Natural killer cell (primary cell): ENCODE measurements at regions not wholly inside any gene's neighbourhood (a gene's known extent, or its start where the extent isn't known, plus 50 kb on each side); places are given as distances from the start of the nearest gene placed in this dataset.

ENCODE experiments used
- ATAC-seq, 3 donors: fragments of 150-1000 bp in 2 of 3; fragments of 200-7000 bp in 1 of 3; cut with Tn5 transposase; 1 replicate in 1 of 3; 2 replicates in 2 of 3; pipeline ENCODE4 v1.10.0; 2021; ENCODE audit warnings: mild to moderate bottlenecking in 2 of 3, moderate library complexity in 2 of 3
- DNase-seq, 2 donors: peaks; one replicate each; pipeline versions ENCODE4 v3.0.0 to v3.0.0-alpha.2; 2013 to 2021; ENCODE audit warnings: mixed read lengths in 1 of 2
- H3K27ac ChIP-seq: one replicate; pipeline ENCODE4 v1.5.1; 2013; ENCODE audit warnings: mild to moderate bottlenecking, low read length
- H3K27me3 ChIP-seq: one replicate; pipeline ENCODE4 v1.6.1; 2013; ENCODE audit warnings: low read length; ENCODE audit not compliant: control insufficient read depth, insufficient read depth
- H3K36me3 ChIP-seq: one replicate; pipeline ENCODE4 v1.6.1; 2013; ENCODE audit warnings: low read length; ENCODE audit not compliant: control insufficient read depth, insufficient read depth
- H3K4me1 ChIP-seq: one replicate; pipeline ENCODE4 v1.6.1; 2013; ENCODE audit warnings: low read length; ENCODE audit not compliant: control insufficient read depth, insufficient read depth
- H3K4me3 ChIP-seq: one replicate; pipeline ENCODE4 v1.5.1; 2013; ENCODE audit warnings: low read length
- H3K9me3 ChIP-seq: one replicate; pipeline ENCODE4 v1.6.1; 2013; ENCODE audit warnings: low read length; ENCODE audit not compliant: control insufficient read depth, insufficient read depth
- H3K27ac Mint-ChIP-seq, 2 donors: one replicate each; pipeline ENCODE4 v1.8.0; 2022; ENCODE audit warnings: mild to moderate bottlenecking in 2 of 2, mixed read lengths in 2 of 2, moderate library complexity in 1 of 2
- H3K27me3 Mint-ChIP-seq, 2 donors: one replicate each; pipeline ENCODE4 v1.8.0; 2022; ENCODE audit warnings: low read depth in 2 of 2, mixed read lengths in 2 of 2
- H3K36me3 Mint-ChIP-seq: one replicate; pipeline ENCODE4 v1.8.0; 2022; ENCODE audit warnings: mixed read lengths
- H3K4me1 Mint-ChIP-seq, 2 donors: one replicate each; pipeline ENCODE4 v1.8.0; 2022; ENCODE audit warnings: mixed read lengths in 2 of 2
- H3K4me3 Mint-ChIP-seq: one replicate; pipeline ENCODE4 v1.8.0; 2022; ENCODE audit warnings: mild to moderate bottlenecking, moderate library complexity, mixed read lengths
- H3K9me3 Mint-ChIP-seq, 2 donors: one replicate each; pipeline ENCODE4 v1.8.0; 2022; ENCODE audit warnings: mixed read lengths in 2 of 2
- CTCF ChIP-seq: fragments of 200-600 bp; IDR thresholded peaks from one replicate; pipeline ENCODE4 v1.8.0; 2022; ENCODE audit warnings: antibody characterized with exemption
- WGBS: methylation state at CpG from one replicate; pipeline ENCODE4 v1.1.7; 2013; ENCODE audit warnings: missing lambda C conversion rate; ENCODE audit not compliant: insufficient coverage; 5-methylcytosine and 5-hydroxymethylcytosine counted together
- intact Hi-C: fragments of 100-400 bp; cut with micrococcal nuclease; formaldehyde crosslinking; loops from one replicate; pipeline ENCODE4 v1.14.2; 2022

- H3K27me3 ChIP-seq: no peaks in the 10 kb centered on the region
- intact Hi-C loops: no loop called here
- Mint-ChIP-seq H3K27me3 (no peaks in the 10 kb centered on the region), H3K4me1 (no peaks in the 10 kb centered on the region), H3K27ac (no peak overlapping the region), H3K4me3 (no peak overlapping the region), H3K9me3 (peaks cover 0 to 3% of the 10 kb centered on the region in 2 donors), H3K36me3 (no peaks in the 10 kb centered on the region)
- DNase-seq (no peak), ATAC-seq (no peak)
- 80% methylated on average over 2 of the region's 2 CpGs for WGBS
- H3K9me3 ChIP-seq: no peaks in the 10 kb centered on the region
- H3K4me3 ChIP-seq: no peak overlapping the region
- no peaks in the 10 kb centered on the region for H3K4me1 ChIP-seq
- H3K27ac ChIP-seq: no peak overlapping the region
- H3K36me3 ChIP-seq: no peaks in the 10 kb centered on the region
- no peak for TF ChIP-seq CTCF
Measured at GRCh38 chr4:41334182-41334581, 77.5 kb downstream of the UCHL1 start.

GRCh38 chr4:41339812-41340809, 83.4 kb downstream of the UCHL1 start:
- Histone ChIP-seq H3K9me3 (no peaks in the 10 kb centered on the region), H3K27me3 (no peaks in the 10 kb centered on the region), H3K27ac (no peak overlapping the region), H3K4me3 (no peak overlapping the region), H3K36me3 (no peaks in the 10 kb centered on the region), H3K4me1 (no peaks in the 10 kb centered on the region)
- DNase-seq (no peak), ATAC-seq (no peak)
- TF ChIP-seq CTCF: no peak
- H3K36me3 Mint-ChIP-seq: no peaks in the 10 kb centered on the region
- WGBS: 81% methylated on average over 9 of the region's 10 CpGs
- no peak overlapping the region for H3K27ac Mint-ChIP-seq
- no peaks in the 10 kb centered on the region for H3K27me3 Mint-ChIP-seq
- intact Hi-C loops: no loop called here
- H3K4me1 Mint-ChIP-seq: no peaks in the 10 kb centered on the region
- no peak overlapping the region for H3K4me3 Mint-ChIP-seq
- H3K9me3 Mint-ChIP-seq: no peaks in the 10 kb centered on the region

- WGBS: 68% methylated on average over 3 of the region's 3 CpGs
- ATAC-seq (no peak), DNase-seq (no peak)
- intact Hi-C loops: no loop called here
- no peak overlapping the region for H3K27ac Mint-ChIP-seq
- no peak overlapping the region for H3K4me3 ChIP-seq
- no peaks in the 10 kb centered on the region for H3K4me1 Mint-ChIP-seq
- H3K4me1 ChIP-seq: no peaks in the 10 kb centered on the region
- H3K36me3 Mint-ChIP-seq: no peaks in the 10 kb centered on the region
- no peaks in the 10 kb centered on the region for H3K36me3 ChIP-seq
- TF ChIP-seq CTCF: no peak
- H3K4me3 Mint-ChIP-seq: no peak overlapping the region
- no peaks in the 10 kb centered on the region for H3K27me3 Mint-ChIP-seq
- no peaks in the 10 kb centered on the region for H3K27me3 ChIP-seq
- no peak overlapping the region for H3K27ac ChIP-seq
- H3K9me3 ChIP-seq: no peaks in the 10 kb centered on the region
- H3K9me3 Mint-ChIP-seq: peaks cover 4 to 6% of the 10 kb centered on the region in 2 donors
Measured at GRCh38 chr4:41346306-41347061, 89.8 kb downstream of the UCHL1 start.
